ENCODE measurements at regions not wholly inside any gene's neighbourhood (a gene's known extent, or its start where the extent isn't known, plus 50 kb on each side); places are given as distances from the start of the nearest gene placed in this dataset.

DNA sequence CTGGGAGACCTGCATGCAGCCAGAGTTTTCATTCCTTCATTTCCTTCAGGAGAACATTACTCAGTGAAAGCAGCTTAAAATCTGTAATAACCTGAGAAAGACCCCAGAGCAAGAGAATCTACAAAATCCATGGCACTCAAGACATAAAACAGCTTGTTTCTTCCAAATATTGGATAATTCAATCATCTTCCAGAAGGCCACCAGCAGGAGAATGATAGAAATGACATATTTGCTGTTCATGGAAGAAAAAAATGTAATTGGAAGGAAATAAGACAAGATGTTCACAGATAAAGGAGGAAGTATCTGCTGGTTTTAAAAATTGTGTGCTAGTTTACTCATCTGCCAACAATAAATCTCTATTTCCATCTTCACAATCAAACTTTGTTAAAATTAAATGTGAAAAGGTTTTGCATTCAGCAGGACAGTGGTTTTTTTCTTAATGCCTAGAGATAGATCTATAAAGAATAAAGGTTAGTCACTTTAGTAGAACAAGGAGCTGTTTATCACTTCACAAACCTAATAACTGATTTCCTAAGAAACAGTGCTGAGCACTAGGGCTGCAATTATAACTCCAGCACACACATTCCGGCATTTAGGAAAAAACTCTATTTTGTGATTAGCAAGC lies 530.8 kb downstream of the NSUN3 start:
- peaks cover 2% of the 10 kb centered on the region in 2 donors for H3K9me3 Mint-ChIP-seq
- no peak for DNase-seq
- ATAC-seq (replicated peaks) = no peak
- H3K27me3 Mint-ChIP-seq = no peaks in the 10 kb centered on the region
- no peaks in the 10 kb centered on the region for H3K4me1 Mint-ChIP-seq (ENCODE audit: low read depth in 2 of 2)
- no peaks in the 10 kb centered on the region for H3K36me3 Mint-ChIP-seq (ENCODE audit: insufficient read depth)
- H3K27ac Mint-ChIP-seq = no peak overlapping the region
- H3K4me3 Mint-ChIP-seq = no peak overlapping the region

DNA sequence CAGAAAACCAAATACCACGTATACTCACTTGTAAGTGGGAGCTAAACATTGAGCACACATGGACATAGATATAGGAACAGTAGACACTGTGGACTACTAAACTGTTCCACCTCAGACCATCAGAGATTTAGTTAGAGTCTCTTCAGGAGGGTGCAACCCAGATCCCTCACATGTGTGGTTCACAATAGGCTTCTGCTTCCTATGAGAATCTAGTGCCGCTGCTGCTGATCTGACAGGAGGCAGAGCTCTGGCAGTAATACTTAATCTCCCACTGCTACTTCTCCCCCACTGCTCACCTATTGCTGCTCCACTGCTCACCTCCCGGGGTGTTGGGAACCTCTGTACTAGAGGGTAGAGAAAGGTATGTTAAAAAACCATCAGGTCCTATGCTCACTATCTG lies 533.3 kb downstream of the NSUN3 start:
- H3K4me1 Mint-ChIP-seq (ENCODE audit: low read depth in 2 of 2) = no peaks in the 10 kb centered on the region
- H3K4me3 Mint-ChIP-seq = no peak overlapping the region
- no peaks in the 10 kb centered on the region for H3K36me3 Mint-ChIP-seq (ENCODE audit: insufficient read depth)
- no peak for DNase-seq
- H3K27me3 Mint-ChIP-seq = no peaks in the 10 kb centered on the region
- peaks cover 2 to 9% of the 10 kb centered on the region in 2 donors for H3K9me3 Mint-ChIP-seq
- H3K27ac Mint-ChIP-seq = no peak overlapping the region
- no peak for ATAC-seq (replicated peaks)

DNA sequence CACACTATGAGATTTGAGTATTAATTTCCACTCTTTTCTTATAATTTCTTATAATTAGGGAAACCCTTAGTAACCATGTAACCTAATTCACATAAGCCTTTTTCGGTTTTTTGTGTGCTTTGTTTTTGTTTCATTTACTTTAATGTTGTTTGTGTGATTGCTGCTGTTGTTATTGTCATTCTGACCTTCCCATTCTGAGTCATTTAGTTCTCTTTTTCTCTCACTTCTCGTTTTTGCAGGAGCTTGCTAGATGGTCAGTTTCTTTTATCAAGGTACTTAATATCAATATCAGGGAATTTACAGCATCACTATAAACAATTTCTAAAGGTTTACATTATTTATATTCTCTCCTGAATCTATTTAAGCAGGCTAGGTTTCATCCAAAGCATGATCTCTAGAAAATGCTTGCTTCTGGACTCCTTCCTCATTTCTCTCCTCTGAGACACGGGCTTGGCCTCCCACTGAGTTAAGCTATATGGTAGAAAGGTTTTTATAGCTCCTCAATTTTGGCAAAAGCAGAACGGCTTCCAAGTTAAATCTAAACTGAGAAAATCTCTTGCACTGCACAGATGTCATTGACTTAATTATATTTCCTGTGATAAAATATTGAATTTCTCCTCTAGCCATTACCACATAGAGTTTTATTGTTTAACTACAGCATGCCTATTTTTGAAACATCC lies 534.2 kb downstream of the NSUN3 start:
- Mint-ChIP-seq H3K27me3 (no peaks in the 10 kb centered on the region), H3K4me1 (ENCODE audit: low read depth in 2 of 2) (no peaks in the 10 kb centered on the region), H3K4me3 (no peak overlapping the region), H3K27ac (no peak overlapping the region), H3K36me3 (ENCODE audit: insufficient read depth) (no peaks in the 10 kb centered on the region), H3K9me3 (peaks cover 2 to 12% of the 10 kb centered on the region in 2 donors)
- DNase-seq = no peak
- ATAC-seq (replicated peaks) = no peak

DNA sequence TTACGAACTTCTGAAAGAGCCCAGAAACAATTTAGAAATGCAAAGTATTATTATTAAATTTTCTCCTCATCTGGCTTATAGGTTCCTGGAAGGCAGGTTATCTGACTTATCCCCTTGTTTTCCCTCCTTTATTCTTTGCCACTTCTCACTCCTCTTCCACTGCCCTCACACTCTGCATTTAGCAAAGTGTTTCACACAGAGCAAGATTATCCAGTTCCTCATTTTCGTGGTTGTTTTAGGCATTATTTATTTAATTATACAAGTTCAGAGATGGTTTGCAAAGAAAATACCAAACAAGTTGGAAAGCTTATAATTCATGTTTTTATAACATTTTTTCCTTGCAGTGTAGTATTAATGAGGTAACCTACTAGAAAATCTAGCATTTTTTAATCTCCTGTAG lies 544.9 kb downstream of the NSUN3 start:
- Mint-ChIP-seq H3K27me3 (no peaks in the 10 kb centered on the region), H3K9me3 (peaks cover 0 to 4% of the 10 kb centered on the region in 2 donors), H3K4me1 (ENCODE audit: low read depth in 2 of 2) (no peaks in the 10 kb centered on the region), H3K36me3 (ENCODE audit: insufficient read depth) (no peaks in the 10 kb centered on the region), H3K27ac (no peak overlapping the region), H3K4me3 (no peak overlapping the region)
- ATAC-seq (replicated peaks) (no peak), DNase-seq (no peak)

DNA sequence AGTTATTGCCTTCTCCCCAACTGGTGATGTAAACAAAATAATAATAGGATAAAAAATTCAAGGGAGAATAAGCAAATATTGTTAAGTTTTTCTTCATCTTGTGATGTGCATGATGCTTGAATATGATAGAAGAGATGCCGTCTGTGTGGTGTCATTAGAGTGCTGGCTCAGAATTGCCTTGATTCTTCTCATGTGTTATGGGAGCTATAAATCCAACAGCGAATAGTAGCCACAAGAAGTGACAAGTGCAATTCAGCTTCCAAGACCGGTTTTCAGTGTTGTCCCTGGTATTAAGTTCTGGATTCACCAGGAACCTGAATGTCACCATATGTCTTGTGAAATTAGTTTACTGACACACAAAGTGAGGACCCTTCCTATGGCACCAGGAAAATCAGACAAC lies 547.0 kb downstream of the NSUN3 start:
- H3K4me3 Mint-ChIP-seq = no peak overlapping the region
- no peak overlapping the region for H3K27ac Mint-ChIP-seq
- H3K9me3 Mint-ChIP-seq = peaks cover 5% of the 10 kb centered on the region in 2 donors
- DNase-seq (no peak), ATAC-seq (replicated peaks) (no peak)
- H3K27me3 Mint-ChIP-seq = no peaks in the 10 kb centered on the region
- no peaks in the 10 kb centered on the region for H3K36me3 Mint-ChIP-seq (ENCODE audit: insufficient read depth)
- no peaks in the 10 kb centered on the region for H3K4me1 Mint-ChIP-seq (ENCODE audit: low read depth in 2 of 2)

DNA sequence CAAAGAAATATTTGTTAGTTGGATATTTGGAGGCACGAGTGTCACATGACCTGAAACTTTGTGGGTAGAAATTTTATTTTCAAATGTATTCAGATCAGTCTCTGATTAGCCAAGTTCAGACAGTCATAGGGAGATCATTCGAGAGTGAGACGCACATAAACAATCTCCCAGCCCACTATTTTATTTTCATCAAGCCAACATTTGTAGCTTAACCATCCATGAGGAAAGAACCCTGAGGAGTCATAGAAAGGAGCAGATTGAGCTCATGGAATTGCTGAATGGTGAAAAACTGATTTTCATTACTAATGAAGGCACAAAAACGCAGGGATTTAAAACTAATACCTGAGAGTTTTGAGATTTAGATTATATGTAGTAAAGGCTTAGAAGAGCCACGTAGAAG lies 548.7 kb downstream of the NSUN3 start:
- no peak overlapping the region for H3K4me3 Mint-ChIP-seq
- ATAC-seq (replicated peaks) = no peak
- no peaks in the 10 kb centered on the region for H3K36me3 Mint-ChIP-seq (ENCODE audit: insufficient read depth)
- H3K4me1 Mint-ChIP-seq (ENCODE audit: low read depth in 2 of 2) = no peaks in the 10 kb centered on the region
- H3K27ac Mint-ChIP-seq = no peak overlapping the region
- H3K9me3 Mint-ChIP-seq = peaks cover 5 to 7% of the 10 kb centered on the region in 2 donors
- no peak for DNase-seq
- no peaks in the 10 kb centered on the region for H3K27me3 Mint-ChIP-seq

DNA sequence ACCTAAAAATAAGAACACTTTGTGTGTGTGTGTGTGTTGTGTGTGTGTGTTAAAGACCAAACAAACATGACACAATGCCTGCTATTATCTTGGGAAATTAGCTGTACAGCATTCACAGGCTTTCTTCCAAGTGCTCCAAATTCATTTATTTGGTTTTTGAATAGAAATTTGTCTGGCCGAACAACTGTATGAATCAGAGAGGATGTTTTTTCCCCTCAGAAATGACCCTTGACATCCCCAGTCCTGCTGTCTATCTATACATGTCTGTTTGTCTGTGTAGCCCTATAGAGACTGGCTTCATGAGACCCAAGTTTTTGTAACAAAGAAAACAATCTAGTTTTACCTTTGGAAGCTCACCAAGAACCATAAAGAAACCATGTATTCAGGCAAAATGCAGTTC lies 549.8 kb downstream of the NSUN3 start:
- DNase-seq (no peak), ATAC-seq (replicated peaks) (no peak)
- Mint-ChIP-seq H3K27ac (no peak overlapping the region), H3K27me3 (no peaks in the 10 kb centered on the region), H3K4me3 (no peak overlapping the region), H3K9me3 (peaks cover 5 to 7% of the 10 kb centered on the region in 2 donors), H3K4me1 (ENCODE audit: low read depth in 2 of 2) (no peaks in the 10 kb centered on the region), H3K36me3 (ENCODE audit: insufficient read depth) (no peaks in the 10 kb centered on the region)

DNA sequence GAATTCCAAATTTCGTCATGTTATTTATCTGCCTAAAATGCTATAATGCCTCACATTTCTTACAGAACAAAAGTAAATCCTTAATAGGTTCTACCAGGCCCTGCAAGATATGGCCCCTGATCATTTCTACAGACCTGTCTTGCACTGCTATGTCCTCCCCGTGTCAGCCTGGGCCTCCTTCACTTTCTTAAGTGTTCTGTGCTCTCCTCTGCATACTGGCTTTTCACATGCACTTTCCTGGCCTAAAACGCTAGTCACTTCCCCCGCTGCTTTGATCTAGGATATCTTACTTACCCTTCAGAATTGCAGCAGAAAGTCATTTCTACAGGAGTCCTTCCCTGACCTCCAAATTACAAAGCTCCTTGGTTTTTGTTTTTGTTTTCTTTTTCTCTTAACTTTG lies 551.3 kb downstream of the NSUN3 start:
- Mint-ChIP-seq H3K4me3 (no peak overlapping the region), H3K4me1 (ENCODE audit: low read depth in 2 of 2) (no peaks in the 10 kb centered on the region), H3K9me3 (peaks cover 4 to 5% of the 10 kb centered on the region in 2 donors), H3K36me3 (ENCODE audit: insufficient read depth) (no peaks in the 10 kb centered on the region), H3K27ac (no peak overlapping the region), H3K27me3 (no peaks in the 10 kb centered on the region)
- ATAC-seq (replicated peaks) = no peak
- DNase-seq = no peak

DNA sequence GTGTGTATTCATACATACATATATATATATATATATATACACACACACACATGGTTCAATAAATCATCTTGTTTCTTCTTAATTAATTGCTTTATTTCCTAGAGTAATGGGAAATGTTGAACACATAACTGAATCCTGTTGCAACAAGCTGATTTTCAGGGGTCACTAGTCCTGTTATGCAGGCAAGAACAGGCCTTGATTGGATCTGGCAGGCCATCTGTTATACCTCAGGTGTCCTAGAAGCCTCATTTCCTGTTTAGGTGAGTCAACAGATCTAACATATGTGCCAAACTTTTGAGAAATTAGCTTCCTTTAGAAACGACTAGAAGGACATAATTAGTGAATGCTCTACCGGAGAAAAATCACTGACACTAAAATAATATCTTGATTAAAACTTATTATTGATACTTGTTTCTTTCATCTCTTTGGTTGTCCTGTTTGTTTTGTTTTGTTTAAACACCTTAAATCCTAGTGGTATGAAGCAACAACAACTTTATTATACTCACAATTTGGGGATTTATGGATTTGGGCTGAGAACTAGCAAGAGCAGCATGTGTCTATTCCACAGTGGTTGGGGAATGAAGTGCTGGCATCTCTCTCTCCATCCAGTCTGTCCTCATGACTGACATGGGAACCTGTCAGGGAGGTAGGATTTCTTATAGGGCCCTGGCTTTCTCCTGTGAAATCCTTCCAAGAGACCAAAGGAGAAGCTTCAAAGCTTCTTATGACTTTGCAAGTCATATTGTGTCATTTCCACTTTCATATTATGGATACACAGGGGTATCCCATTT lies 552.6 kb downstream of the NSUN3 start:
- H3K9me3 Mint-ChIP-seq = peaks cover 4 to 5% of the 10 kb centered on the region in 2 donors

DNA sequence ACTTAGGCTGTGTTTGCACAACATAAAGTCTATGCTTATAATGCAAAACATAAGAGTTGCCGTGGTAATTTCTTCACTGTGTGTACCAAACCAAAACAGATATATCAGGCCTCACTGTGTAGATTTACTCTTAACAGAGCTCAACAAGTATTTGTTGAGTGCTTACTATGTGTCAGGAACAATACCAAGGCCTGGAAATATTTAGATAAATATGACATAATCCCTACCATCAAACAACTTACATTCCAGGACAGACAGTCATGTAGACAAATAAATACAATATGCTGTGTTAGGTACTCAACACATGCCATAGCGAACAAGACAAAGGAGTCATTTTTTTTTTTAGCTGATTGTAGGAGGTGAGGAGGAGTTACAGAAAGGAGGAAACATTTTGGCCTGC lies 554.0 kb downstream of the NSUN3 start:
- no peaks in the 10 kb centered on the region for H3K27me3 Mint-ChIP-seq
- no peak for ATAC-seq (replicated peaks)

More for the DNA sequence above, 552.6 kb downstream of the NSUN3 start:
- H3K27me3 Mint-ChIP-seq = no peaks in the 10 kb centered on the region
- no peak overlapping the region for H3K4me3 Mint-ChIP-seq
- DNase-seq = no peak
- H3K27ac Mint-ChIP-seq = no peak overlapping the region
- H3K4me1 Mint-ChIP-seq (ENCODE audit: low read depth in 2 of 2) = no peaks in the 10 kb centered on the region
- H3K36me3 Mint-ChIP-seq (ENCODE audit: insufficient read depth) = no peaks in the 10 kb centered on the region
- no peak for ATAC-seq (replicated peaks)

DNA sequence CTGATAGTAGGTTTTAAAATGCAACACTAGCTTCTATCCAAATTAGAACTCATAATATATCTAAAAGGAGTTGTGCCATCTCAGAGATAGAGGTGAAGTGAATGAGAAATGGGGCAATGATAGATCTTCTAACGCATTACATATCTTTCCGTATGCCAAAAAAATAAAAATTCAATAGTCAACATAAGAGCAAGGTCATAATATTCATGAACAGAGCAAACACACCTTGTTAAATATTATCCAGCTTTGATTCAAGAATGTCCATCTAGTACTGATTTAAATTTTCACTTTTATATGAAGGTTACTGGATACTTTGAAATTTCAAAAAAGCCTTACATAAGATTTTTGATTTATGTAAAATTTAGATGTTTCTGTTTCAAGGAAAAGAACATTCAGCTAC lies 554.5 kb downstream of the NSUN3 start:
- no peak overlapping the region for H3K27ac Mint-ChIP-seq
- ATAC-seq (replicated peaks) = no peak
- DNase-seq = no peak
- no peaks in the 10 kb centered on the region for H3K4me1 Mint-ChIP-seq (ENCODE audit: low read depth in 2 of 2)
- H3K9me3 Mint-ChIP-seq = peaks cover 4 to 5% of the 10 kb centered on the region in 2 donors
- no peak overlapping the region for H3K4me3 Mint-ChIP-seq
- H3K36me3 Mint-ChIP-seq (ENCODE audit: insufficient read depth) = no peaks in the 10 kb centered on the region
- H3K27me3 Mint-ChIP-seq = no peaks in the 10 kb centered on the region

More for the DNA sequence above, 554.0 kb downstream of the NSUN3 start:
- Mint-ChIP-seq H3K36me3 (ENCODE audit: insufficient read depth) (no peaks in the 10 kb centered on the region), H3K27ac (no peak overlapping the region), H3K4me1 (ENCODE audit: low read depth in 2 of 2) (no peaks in the 10 kb centered on the region), H3K9me3 (peaks cover 4 to 5% of the 10 kb centered on the region in 2 donors), H3K4me3 (no peak overlapping the region)
- DNase-seq = no peak

DNA sequence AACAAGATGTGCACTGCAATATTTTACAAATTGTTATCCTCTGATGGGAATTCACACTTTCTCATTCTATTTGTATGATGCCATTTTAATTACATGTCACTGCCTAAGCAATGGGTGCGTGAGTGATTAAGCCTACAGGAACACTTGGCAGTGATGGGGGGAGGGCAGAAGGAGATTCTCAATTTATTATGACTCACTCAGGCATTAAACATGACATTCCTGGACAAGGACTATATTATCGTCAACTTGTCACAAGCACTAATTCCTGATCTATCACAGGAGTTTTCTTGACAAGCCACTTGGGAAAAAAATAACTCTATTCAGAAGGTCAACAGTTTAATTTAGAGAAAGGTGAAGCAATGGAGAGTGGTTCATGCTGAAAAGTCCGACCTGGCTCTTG lies 556.8 kb downstream of the NSUN3 start:
- no peaks in the 10 kb centered on the region for H3K36me3 Mint-ChIP-seq (ENCODE audit: insufficient read depth)
- no peak overlapping the region for H3K4me3 Mint-ChIP-seq
- H3K9me3 Mint-ChIP-seq = peaks cover 0 to 2% of the 10 kb centered on the region in 2 donors
- no peak for ATAC-seq (replicated peaks)
- no peak overlapping the region for H3K27ac Mint-ChIP-seq
- no peaks in the 10 kb centered on the region for H3K27me3 Mint-ChIP-seq
- no peak for DNase-seq
- H3K4me1 Mint-ChIP-seq (ENCODE audit: low read depth in 2 of 2) = no peaks in the 10 kb centered on the region

DNA sequence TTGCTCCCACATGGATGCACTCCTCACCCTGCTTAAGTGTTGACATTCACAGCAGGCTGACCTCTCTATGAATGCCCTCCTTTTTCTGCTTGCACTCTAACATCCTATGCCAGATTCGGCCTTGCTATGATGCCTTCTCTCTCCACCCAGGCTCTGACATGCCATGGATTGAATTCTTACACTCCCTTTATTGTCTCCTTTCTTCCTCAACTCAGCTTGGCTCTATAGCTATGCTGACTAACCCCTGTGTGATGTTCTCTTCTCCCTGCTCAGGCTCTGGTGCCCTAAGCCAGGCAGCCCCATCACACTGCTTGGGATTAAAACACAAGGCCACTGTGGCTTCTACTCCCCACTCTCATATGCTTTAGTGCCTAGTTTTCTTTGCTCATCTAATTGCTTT lies 563.7 kb downstream of the NSUN3 start:
- Mint-ChIP-seq H3K9me3 (peaks cover 7 to 26% of the 10 kb centered on the region in 2 donors), H3K4me1 (ENCODE audit: low read depth in 2 of 2) (no peaks in the 10 kb centered on the region), H3K36me3 (ENCODE audit: insufficient read depth) (no peaks in the 10 kb centered on the region), H3K27ac (no peak overlapping the region), H3K27me3 (no peaks in the 10 kb centered on the region), H3K4me3 (no peak overlapping the region)
- DNase-seq (no peak), ATAC-seq (replicated peaks) (no peak)

DNA sequence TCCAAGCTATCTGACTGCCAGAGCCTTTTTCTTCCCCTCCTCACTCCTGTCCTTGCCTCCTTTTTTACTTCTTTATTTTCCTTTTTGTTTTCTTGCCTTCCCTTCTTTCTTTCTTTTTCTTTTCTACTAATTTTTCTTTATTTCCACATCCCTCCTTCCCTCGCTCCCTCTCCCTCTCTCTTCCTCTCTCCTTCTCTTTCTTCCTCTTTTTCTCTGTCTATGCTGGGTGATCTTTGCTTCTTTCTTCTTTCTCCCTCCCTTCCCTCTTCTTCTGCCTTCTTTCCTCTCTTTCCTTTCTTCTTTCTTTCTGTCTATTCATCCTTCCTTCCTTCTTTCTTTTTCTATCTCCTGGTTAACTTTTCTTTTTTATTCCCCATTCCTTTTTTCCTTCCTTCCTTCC lies 564.8 kb downstream of the NSUN3 start:
- H3K9me3 Mint-ChIP-seq = peaks cover 12 to 32% of the 10 kb centered on the region in 2 donors
- no peak for DNase-seq
- no peaks in the 10 kb centered on the region for H3K4me1 Mint-ChIP-seq (ENCODE audit: low read depth in 2 of 2)
- no peak overlapping the region for H3K4me3 Mint-ChIP-seq
- H3K27me3 Mint-ChIP-seq = no peaks in the 10 kb centered on the region
- no peak overlapping the region for H3K27ac Mint-ChIP-seq
- H3K36me3 Mint-ChIP-seq (ENCODE audit: insufficient read depth) = no peaks in the 10 kb centered on the region
- ATAC-seq (replicated peaks) = no peak
